H1 (cell line): ENCODE measurements at regions not wholly inside any gene's neighbourhood (a gene's known extent, or its start where the extent isn't known, plus 50 kb on each side); places are given as distances from the start of the nearest gene placed in this dataset.

Source experiments
- CTCF ChIA-PET: fragments of 300-600 bp; sonication (Branson Sonifier 250); formaldehyde crosslinking; loops from one replicate; lab custom pipeline; 2021; ENCODE audit not compliant: partially characterized antibody; lab: Charles Lee
- POLR2A ChIA-PET: fragments of 300-600 bp; sonication (Branson Sonifier 250); formaldehyde crosslinking; loops from one replicate; lab custom pipeline; 2021; ENCODE audit warnings: inconsistent platforms; ENCODE audit not compliant: partially characterized antibody; lab: Charles Lee
- DNase-seq, 2 experiments: peaks; one replicate each; pipeline versions ENCODE4 v3.0.0 to v3.0.0-alpha.2; 2010 to 2022; ENCODE audit warnings: low spot score in 2 of 2, low read depth in 1 of 2, mixed read lengths in 1 of 2
- FAIRE-seq: peaks from 2 replicates; lab custom pipeline; 2011; peaks lifted over from hg19 to GRCh38; lab: Jason Lieb, UNC
- H2AFZ ChIP-seq: 2 replicates; pipeline ENCODE4 v1.8.1; 2012; ENCODE audit warnings: low read length, inconsistent platforms
- H2AK5ac ChIP-seq: 2 replicates; pipeline ENCODE4 v1.6.1; 2013; ENCODE audit warnings: low read depth, low read length
- H2BK120ac ChIP-seq: replicated peaks from 2 replicates; pipeline ENCODE3; 2013; ENCODE audit warnings: low read depth, low read length, inconsistent platforms
- H2BK12ac ChIP-seq: 2 replicates; pipeline ENCODE4 v1.6.1; 2013; ENCODE audit warnings: low read depth, low read length
- H2BK15ac ChIP-seq: 2 replicates; pipeline ENCODE4 v1.6.1; 2013; ENCODE audit warnings: low read length
- H2BK20ac ChIP-seq: 2 replicates; pipeline ENCODE4 v1.6.1; 2013; ENCODE audit warnings: low read length
- H2BK5ac ChIP-seq: 2 replicates; pipeline ENCODE4 v1.6.1; 2013; ENCODE audit warnings: low read depth, low read length
- H3K14ac ChIP-seq: 2 replicates; pipeline ENCODE4 v1.6.1; 2013; ENCODE audit warnings: inconsistent platforms; ENCODE audit not compliant: insufficient read length
- H3K18ac ChIP-seq: 2 replicates; pipeline ENCODE4 v1.6.1; 2013; ENCODE audit warnings: low read length; ENCODE audit errors: extremely low read depth
- H3K23ac ChIP-seq: 2 replicates; pipeline ENCODE4 v1.6.1; 2013; ENCODE audit warnings: inconsistent platforms; ENCODE audit not compliant: insufficient read length
- H3K23me2 ChIP-seq: 2 replicates; pipeline ENCODE4 v1.6.1; 2013; ENCODE audit warnings: low read depth, low read length
- H3K27ac ChIP-seq: 2 replicates; pipeline ENCODE4 v1.6.1; 2011; ENCODE audit warnings: low read depth, low read length, inconsistent platforms
- H3K27me3 ChIP-seq, 4 experiments: replicated peaks in 1 of 4; 1 replicate in 1 of 4; 2 replicates in 3 of 4; pipeline versions ENCODE4 v1.6.1 to v1.8.1; 2011 to 2013; ENCODE audit warnings: low read length in 3 of 4, mild to moderate bottlenecking in 3 of 4, inconsistent platforms in 2 of 4, mixed read lengths in 2 of 4, moderate library complexity in 1 of 4; ENCODE audit not compliant: control insufficient read depth in 3 of 4, insufficient read depth in 3 of 4; ENCODE audit errors: extremely low read depth in 1 of 4
- H3K36me3 ChIP-seq, 4 experiments: 2 replicates each; pipeline versions ENCODE4 v1.6.1 to v1.8.1; 2011 to 2013; ENCODE audit warnings: mild to moderate bottlenecking in 4 of 4, low read length in 3 of 4, moderate library complexity in 2 of 4, control low read depth in 1 of 4, inconsistent platforms in 1 of 4; ENCODE audit not compliant: insufficient read depth in 4 of 4, control insufficient read depth in 2 of 4
- H3K4ac ChIP-seq: replicated peaks from 2 replicates; pipeline ENCODE3; 2013; ENCODE audit warnings: low read length, low read depth, mixed read lengths, inconsistent platforms; ENCODE audit not compliant: insufficient read length
- H3K4me1 ChIP-seq, 4 experiments: replicated peaks in 1 of 4; 1 replicate in 1 of 4; 2 replicates in 3 of 4; pipeline versions ENCODE4 v1.6.1 to v1.8.1; 2011 to 2013; ENCODE audit warnings: low read length in 3 of 4, inconsistent platforms in 2 of 4, mixed read lengths in 1 of 4; ENCODE audit not compliant: insufficient read depth in 4 of 4, control insufficient read depth in 3 of 4
- H3K4me2 ChIP-seq, 2 experiments: 2 replicates each; pipeline versions ENCODE4 v1.6.1 to v1.8.1; 2011 to 2013; ENCODE audit warnings: low read depth in 2 of 2, low read length in 2 of 2, control low read depth in 1 of 2, inconsistent platforms in 1 of 2, mild to moderate bottlenecking in 1 of 2; ENCODE audit not compliant: insufficient read depth in 1 of 2
- H3K4me3 ChIP-seq, 4 experiments: fragments of 200-600, 300-600 bp in 1 of 4; sonication (generic), shearing (Covaris generic), sonication (Bioruptor Twin) in 1 of 4; 2 replicates each; pipeline versions ENCODE4 v1.5.1 to v1.8.1; 2011 to 2016; ENCODE audit warnings: low read length in 4 of 4, low read depth in 3 of 4, control low read depth in 2 of 4, inconsistent platforms in 2 of 4, mild to moderate bottlenecking in 2 of 4, mixed read lengths in 1 of 4, moderate library complexity in 1 of 4; ENCODE audit not compliant: insufficient read depth in 2 of 4; ENCODE audit errors: extremely low read depth in 1 of 4
- H3K56ac ChIP-seq: replicated peaks from 2 replicates; pipeline ENCODE3; 2013; ENCODE audit warnings: low read depth, mild to moderate bottlenecking, mixed read lengths, low read length, inconsistent platforms; ENCODE audit not compliant: insufficient read length
- H3K79me1 ChIP-seq: 2 replicates; pipeline ENCODE4 v1.6.1; 2013; ENCODE audit warnings: low read depth, low read length, control low read depth
- H3K79me2 ChIP-seq, 2 experiments: 2 replicates each; pipeline versions ENCODE4 v1.6.1 to v1.8.1; 2012 to 2013; ENCODE audit warnings: low read length in 2 of 2, mild to moderate bottlenecking in 2 of 2, inconsistent platforms in 1 of 2; ENCODE audit not compliant: insufficient read depth in 2 of 2, control insufficient read depth in 1 of 2
- H3K9ac ChIP-seq, 4 experiments: replicated peaks in 1 of 4; 1 replicate in 1 of 4; 2 replicates in 3 of 4; pipeline versions ENCODE4 v1.6.1 to v1.8.1; 2011 to 2013; ENCODE audit warnings: low read depth in 3 of 4, low read length in 3 of 4, control low read depth in 2 of 4, mild to moderate bottlenecking in 2 of 4, moderate library complexity in 2 of 4, inconsistent platforms in 1 of 4; ENCODE audit errors: extremely low read depth in 1 of 4
- H3K9me3 ChIP-seq, 2 experiments: 2 replicates each; pipeline versions ENCODE4 v1.6.1 to v1.8.1; 2012 to 2013; ENCODE audit warnings: mild to moderate bottlenecking in 2 of 2, moderate library complexity in 2 of 2, control low read depth in 1 of 2, inconsistent platforms in 1 of 2, low read depth in 1 of 2, low read length in 1 of 2, mixed read lengths in 1 of 2; ENCODE audit not compliant: insufficient read depth in 2 of 2
- H4K20me1 ChIP-seq, 2 experiments: replicated peaks in 1 of 2; 2 replicates each; pipeline versions ENCODE3 to v1.8.1; 2011 to 2013; ENCODE audit warnings: inconsistent platforms in 2 of 2, low read length in 2 of 2, mild to moderate bottlenecking in 1 of 2; ENCODE audit not compliant: insufficient read depth in 2 of 2, control insufficient read depth in 1 of 2
- H4K5ac ChIP-seq: 2 replicates; pipeline ENCODE4 v1.6.1; 2013; ENCODE audit warnings: low read length, low read depth, mixed read lengths, inconsistent platforms; ENCODE audit not compliant: insufficient read length
- H4K8ac ChIP-seq: 2 replicates; pipeline ENCODE4 v1.8.0; 2013; ENCODE audit warnings: mild to moderate bottlenecking, moderate library complexity, low read length, inconsistent platforms; ENCODE audit not compliant: insufficient read depth; ENCODE audit errors: extremely low read depth
- H4K91ac ChIP-seq: replicated peaks from 2 replicates; pipeline ENCODE3; 2013; ENCODE audit warnings: low read length, mixed read lengths, inconsistent platforms; ENCODE audit not compliant: insufficient read length
- BACH1 ChIP-seq: IDR thresholded peaks from 2 replicates; pipeline ENCODE4 v1.6.1; 2012; ENCODE audit warnings: low read length, improper control_type of control experiment
- EZH2 ChIP-seq: fragments of 200-600 bp; sonication (generic); IDR thresholded peaks from 2 replicates; pipeline ENCODE4 v1.7.1; 2012; ENCODE audit warnings: low read depth, mild to moderate bottlenecking, moderate library complexity, low read length, inconsistent platforms; ENCODE audit not compliant: severe bottlenecking
- HDAC6 ChIP-seq: IDR thresholded peaks from one replicate; pipeline ENCODE4 v1.7.1; 2012; ENCODE audit warnings: low read depth, mild to moderate bottlenecking, inconsistent platforms, low read length, moderate library complexity
- SIN3A ChIP-seq, 2 experiments: IDR thresholded peaks in 1 of 2; conservative IDR thresholded peaks in 1 of 2; 2 replicates each; pipeline ENCODE4 v1.6.1; 2011 to 2012; ENCODE audit warnings: low read length in 2 of 2, improper control_type of control experiment in 1 of 2, low read depth in 1 of 2, mild to moderate bottlenecking in 1 of 2
- SP1 ChIP-seq: IDR thresholded peaks from 2 replicates; pipeline ENCODE4 v1.6.1; 2011; ENCODE audit warnings: low read depth, low read length
- TBP ChIP-seq: IDR thresholded peaks from 2 replicates; pipeline ENCODE4 v1.6.1; 2011; ENCODE audit warnings: low read depth, low read length, improper control_type of control experiment
- WGBS, 2 experiments: shearing (Covaris generic) in 1 of 2; methylation state at CpG; one replicate each; pipeline versions ENCODE4 v1.1.6 to v1.1.7; 2013 to 2015; ENCODE audit warnings: low lambda C conversion rate in 2 of 2, mixed read lengths in 2 of 2, inconsistent platforms in 1 of 2, low coverage in 1 of 2, missing lambda C conversion rate in 1 of 2; ENCODE audit not compliant: insufficient replicate concordance in 2 of 2, insufficient coverage in 1 of 2, insufficient read length in 1 of 2; ENCODE audit errors: extremely low coverage in 1 of 2, missing lambda C conversion rate in 1 of 2; 5-methylcytosine and 5-hydroxymethylcytosine counted together

GRCh38 chr6:27669295-27669623 is 196.4 kb upstream of the ZNF184 start:
- no peaks in the 10 kb centered on the region for H3K36me3 ChIP-seq
- 15% methylated on average over 11 of the region's 11 CpGs; no CpG with 5 or more reads in 1 of the 2 experiments for WGBS, 2 experiments
- H3K23me2 ChIP-seq, result peaks cover 31% of the 10 kb centered on the region
- no peak overlapping the region for H2BK5ac ChIP-seq
- DNase-seq (no peak), FAIRE-seq (no peak)
- H3K9me3 ChIP-seq, result no peaks in the 10 kb centered on the region
- no peak overlapping the region for H2BK120ac ChIP-seq
- H4K20me1 ChIP-seq, result peaks cover 0 to 1% of the 10 kb centered on the region in 2 experiments
- ChIA-PET CTCF (interaction anchor here (0.8 to 2.5 kb wide), 8 partner anchors 9 to 395 kb away, joined by 3 to 5 read pairs (median 4); no protein-coding TSS in a partner anchor), POLR2A (no interaction called here)
- no peak overlapping the region for H2BK12ac ChIP-seq
- peak overlapping the region in 1 of 4 experiments; percentile 31; a peak in 1 of 7 replicates for H3K9ac ChIP-seq
- peaks cover 0 to 30% (median 18%) of the 10 kb centered on the region in 4 experiments; a peak in 5 of 7 replicates for H3K27me3 ChIP-seq
- peak overlapping the region; percentile 71 to 100 for H3K4me2 ChIP-seq
- no peak overlapping the region for H4K8ac ChIP-seq
- no peak overlapping the region for H3K18ac ChIP-seq
- H3K56ac ChIP-seq, result no peak overlapping the region
- no peak overlapping the region for H3K4ac ChIP-seq
- H2BK20ac ChIP-seq, result no peak overlapping the region
- H2AFZ ChIP-seq, result peak overlapping the region; percentile 43; the same call in 1 of the 2 replicates
- H2AK5ac ChIP-seq, result no peak overlapping the region
- no peak overlapping the region for H4K5ac ChIP-seq
- no peak for TF ChIP-seq TBP
- TF ChIP-seq SP1, result no peak
- no peak for TF ChIP-seq BACH1
- no peak for TF ChIP-seq EZH2
- TF ChIP-seq SIN3A (conservative IDR thresholded peaks at IDR 0.05 in 1 of 2, IDR thresholded peaks at IDR 0.05 in 1 of 2; ENCODE audit: low read depth in 1 of 2, low read length in 2 of 2), result no peak
- no peak for TF ChIP-seq HDAC6
- H3K79me2 ChIP-seq, result no peaks in the 10 kb centered on the region
- no peak overlapping the region for H2BK15ac ChIP-seq
- peak overlapping the region; percentile 51 to 79 (median 66); a peak in 7 of 8 replicates for H3K4me3 ChIP-seq
- no peaks in the 10 kb centered on the region for H3K79me1 ChIP-seq
- no peak overlapping the region for H4K91ac ChIP-seq
- H3K14ac ChIP-seq, result no peak overlapping the region
- H3K23ac ChIP-seq, result no peak overlapping the region
- H3K4me1 ChIP-seq, result peaks cover 0 to 5% (median 2%) of the 10 kb centered on the region in 4 experiments; a peak in 3 of 7 replicates
- no peak overlapping the region for H3K27ac ChIP-seq
